ENCODE measurements at regions not wholly inside any gene's neighbourhood (a gene's known extent, or its start where the extent isn't known, plus 50 kb on each side); places are given as distances from the start of the nearest gene placed in this dataset.

GRCh38 chr17:12600349-12600748 lies 65.3 kb upstream of the MYOCD start:
- H3K27me3 ChIP-seq (ENCODE audit: control insufficient read depth, insufficient read depth, low read length): no peaks in the 10 kb centered on the region
- no peaks in the 10 kb centered on the region for H3K4me1 ChIP-seq (ENCODE audit: control insufficient read depth, insufficient read depth, low read length)
- no peaks in the 10 kb centered on the region for H3K36me3 ChIP-seq (ENCODE audit: control insufficient read depth, insufficient read depth, low read length)
- WGBS (ENCODE audit: insufficient coverage): 80% methylated on average over 1 of the region's 2 CpGs
- H3K27ac ChIP-seq (ENCODE audit: low read depth, low read length): no peak overlapping the region
- H3K9me3 ChIP-seq (ENCODE audit: control insufficient read depth, insufficient read depth, low read length): no peaks in the 10 kb centered on the region
- DNase-seq (ENCODE audit: low read depth in 4 of 6, low spot score in 6 of 6): no peak
- H3K4me3 ChIP-seq (ENCODE audit: low read depth, low read length): no peak overlapping the region

GRCh38 chr17:12603566-12603965 lies 62.1 kb upstream of the MYOCD start:
- no peak overlapping the region for H3K27ac ChIP-seq (ENCODE audit: low read depth, low read length)
- H3K36me3 ChIP-seq (ENCODE audit: control insufficient read depth, insufficient read depth, low read length): no peaks in the 10 kb centered on the region
- no peaks in the 10 kb centered on the region for H3K4me1 ChIP-seq (ENCODE audit: control insufficient read depth, insufficient read depth, low read length)
- H3K9me3 ChIP-seq (ENCODE audit: control insufficient read depth, insufficient read depth, low read length): no peaks in the 10 kb centered on the region
- 98% methylated on average over 6 of the region's 6 CpGs for WGBS (ENCODE audit: insufficient coverage)
- H3K27me3 ChIP-seq (ENCODE audit: control insufficient read depth, insufficient read depth, low read length): no peaks in the 10 kb centered on the region
- no peak for DNase-seq (ENCODE audit: low read depth in 4 of 6, low spot score in 6 of 6)
- no peak overlapping the region for H3K4me3 ChIP-seq (ENCODE audit: low read depth, low read length)

- no peak overlapping the region for H3K4me3 ChIP-seq (ENCODE audit: low read depth, low read length)
- H3K27me3 ChIP-seq (ENCODE audit: control insufficient read depth, insufficient read depth, low read length): no peaks in the 10 kb centered on the region
- H3K4me1 ChIP-seq (ENCODE audit: control insufficient read depth, insufficient read depth, low read length): no peaks in the 10 kb centered on the region
- DNase-seq (ENCODE audit: low read depth in 4 of 6, low spot score in 6 of 6): no peak
- no peaks in the 10 kb centered on the region for H3K9me3 ChIP-seq (ENCODE audit: control insufficient read depth, insufficient read depth, low read length)
- H3K36me3 ChIP-seq (ENCODE audit: control insufficient read depth, insufficient read depth, low read length): no peaks in the 10 kb centered on the region
- no CpG with 5 or more reads among the region's 5 CpGs for whole genome bisulfite sequencing (ENCODE audit: insufficient coverage)
- no peak overlapping the region for H3K27ac ChIP-seq (ENCODE audit: low read depth, low read length)
Measured at GRCh38 chr17:12605222-12605621, 60.5 kb upstream of the MYOCD start.

- WGBS (ENCODE audit: insufficient coverage): 81% methylated on average over 3 of the region's 3 CpGs
Measured at GRCh38 chr17:12613566-12613965, 52.1 kb upstream of the MYOCD start.

More at GRCh38 chr17:12613566-12613965, 52.1 kb upstream of the MYOCD start:
- Histone ChIP-seq H3K27ac (ENCODE audit: low read depth, low read length) (no peak overlapping the region), H3K4me3 (ENCODE audit: low read depth, low read length) (no peak overlapping the region), H3K27me3 (ENCODE audit: control insufficient read depth, insufficient read depth, low read length) (no peaks in the 10 kb centered on the region), H3K36me3 (ENCODE audit: control insufficient read depth, insufficient read depth, low read length) (no peaks in the 10 kb centered on the region), H3K9me3 (ENCODE audit: control insufficient read depth, insufficient read depth, low read length) (no peaks in the 10 kb centered on the region), H3K4me1 (ENCODE audit: control insufficient read depth, insufficient read depth, low read length) (no peaks in the 10 kb centered on the region)
- DNase-seq (ENCODE audit: low read depth in 4 of 6, low spot score in 6 of 6): no peak

Measured in spinal cord (tissue), 9 donors.